HG03457 (cell line): ENCODE measurements at regions not wholly inside any gene's neighbourhood (a gene's known extent, or its start where the extent isn't known, plus 50 kb on each side); places are given as distances from the start of the nearest gene placed in this dataset.

Experiments used
- ATAC-seq: cut with Tn5 transposase; IDR thresholded peaks from one replicate; pipeline ENCODE4 v1.9.1; 2021; ENCODE audit warnings: moderate number of reproducible peaks; ENCODE audit not compliant: unreplicated experiment

- ATAC-seq: no peak
Observed at GRCh38 chr19:31223740-31224534, 125.3 kb downstream of the TSHZ3 start.

GRCh38 chr19:31220540-31220939, 128.7 kb downstream of the TSHZ3 start:
- ATAC-seq: no peak

- no peak for ATAC-seq
Observed at GRCh38 chr19:31214997-31215396, 134.2 kb downstream of the TSHZ3 start.

- ATAC-seq: peak; percentile 83
Observed at GRCh38 chr19:31214086-31214485, 135.2 kb downstream of the TSHZ3 start.

GRCh38 chr19:31211088-31211487, 138.1 kb downstream of the TSHZ3 start:
- ATAC-seq: no peak

GRCh38 chr19:31205887-31206518, 143.2 kb downstream of the TSHZ3 start:
- no peak for ATAC-seq

GRCh38 chr19:31204115-31204514, 145.1 kb downstream of the TSHZ3 start:
- ATAC-seq: no peak

GRCh38 chr19:31185261-31185660, 164.0 kb downstream of the TSHZ3 start:
- ATAC-seq: no peak

GRCh38 chr19:31181535-31181934, 167.7 kb downstream of the TSHZ3 start:
- ATAC-seq: no peak

- ATAC-seq: no peak
Observed at GRCh38 chr19:31180907-31181306, 168.3 kb downstream of the TSHZ3 start.

GRCh38 chr19:31179471-31179852, 169.8 kb downstream of the TSHZ3 start:
- ATAC-seq: no peak

- ATAC-seq: no peak
Observed at GRCh38 chr19:31178833-31179470, 170.3 kb downstream of the TSHZ3 start.

GRCh38 chr19:31177246-31177645, 172.0 kb downstream of the TSHZ3 start:
- ATAC-seq: no peak

- ATAC-seq: no peak
Observed at GRCh38 chr19:31175564-31176348, 173.5 kb downstream of the TSHZ3 start.

- ATAC-seq: no peak
Observed at GRCh38 chr19:31174948-31175347, 174.3 kb downstream of the TSHZ3 start.

GRCh38 chr19:31173991-31174390, 175.2 kb downstream of the TSHZ3 start:
- no peak for ATAC-seq

- no peak for ATAC-seq
Observed at GRCh38 chr19:31171936-31172335, 177.3 kb downstream of the TSHZ3 start.

GRCh38 chr19:31170046-31170445, 179.2 kb downstream of the TSHZ3 start:
- no peak for ATAC-seq

GRCh38 chr19:31168106-31168625, 181.1 kb downstream of the TSHZ3 start:
- ATAC-seq: no peak

- no peak for ATAC-seq
Observed at GRCh38 chr19:31167690-31168089, 181.5 kb downstream of the TSHZ3 start.

- no peak for ATAC-seq
Observed at GRCh38 chr19:31166206-31166605, 183.0 kb downstream of the TSHZ3 start.
